ENCODE measurements at regions not wholly inside any gene's neighbourhood (a gene's known extent, or its start where the extent isn't known, plus 50 kb on each side); places are given as distances from the start of the nearest gene placed in this dataset.

DNA sequence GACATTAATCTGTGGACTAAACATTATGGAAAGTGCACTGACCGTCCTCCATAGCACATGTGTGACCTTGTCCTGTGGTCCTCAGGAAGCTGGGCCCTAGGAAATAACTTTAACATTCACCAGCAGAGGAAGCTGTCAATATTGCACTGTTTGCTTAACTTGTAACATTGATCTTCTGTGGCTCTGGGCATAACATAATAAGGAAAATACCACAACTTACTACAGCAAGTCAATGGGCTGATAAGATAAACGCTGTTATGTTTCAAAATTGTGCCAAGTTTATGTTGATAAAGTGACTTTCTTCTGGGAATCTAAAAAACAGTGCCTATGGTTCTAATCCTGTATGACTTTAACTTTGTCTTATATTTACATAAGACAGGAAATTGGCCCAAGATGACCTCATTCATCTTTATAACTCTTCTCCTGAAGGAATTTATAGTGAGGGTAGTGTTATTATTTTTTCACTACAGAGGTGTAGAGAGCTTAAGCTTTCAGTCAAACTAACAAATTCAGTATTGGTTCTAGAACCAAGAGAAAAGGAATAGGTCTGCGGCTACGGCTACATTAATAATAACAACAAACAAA lies 113.7 kb upstream of the MAP4K3 start:
- TF ChIP-seq POLR2A (IDR thresholded peaks at IDR 0.05) (no peak), EP300 (IDR thresholded peaks at IDR 0.05) (no peak), POLR2AphosphoS5 (IDR thresholded peaks at IDR 0.05) (peak in 2 of 3 donors; percentile 45 to 51)
- TF ChIP-seq, protein P1, sequence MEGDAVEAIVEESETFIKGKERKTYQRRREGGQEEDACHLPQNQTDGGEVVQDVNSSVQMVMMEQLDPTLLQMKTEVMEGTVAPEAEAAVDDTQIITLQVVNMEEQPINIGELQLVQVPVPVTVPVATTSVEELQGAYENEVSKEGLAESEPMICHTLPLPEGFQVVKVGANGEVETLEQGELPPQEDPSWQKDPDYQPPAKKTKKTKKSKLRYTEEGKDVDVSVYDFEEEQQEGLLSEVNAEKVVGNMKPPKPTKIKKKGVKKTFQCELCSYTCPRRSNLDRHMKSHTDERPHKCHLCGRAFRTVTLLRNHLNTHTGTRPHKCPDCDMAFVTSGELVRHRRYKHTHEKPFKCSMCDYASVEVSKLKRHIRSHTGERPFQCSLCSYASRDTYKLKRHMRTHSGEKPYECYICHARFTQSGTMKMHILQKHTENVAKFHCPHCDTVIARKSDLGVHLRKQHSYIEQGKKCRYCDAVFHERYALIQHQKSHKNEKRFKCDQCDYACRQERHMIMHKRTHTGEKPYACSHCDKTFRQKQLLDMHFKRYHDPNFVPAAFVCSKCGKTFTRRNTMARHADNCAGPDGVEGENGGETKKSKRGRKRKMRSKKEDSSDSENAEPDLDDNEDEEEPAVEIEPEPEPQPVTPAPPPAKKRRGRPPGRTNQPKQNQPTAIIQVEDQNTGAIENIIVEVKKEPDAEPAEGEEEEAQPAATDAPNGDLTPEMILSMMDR (IDR thresholded peaks at IDR 0.05): peak in 1 of 7 experiments; percentile 7
- no peaks in the 10 kb centered on the region for H3K27me3 ChIP-seq
- WGBS, 5 donors: 28 to 56% (median 33%) methylated on average over 4 of the region's 4 CpGs
- no peak overlapping the region for H3K4me3 ChIP-seq
- DNase-seq: peak in 1 of 2 donors; percentile 26
- H3K9me3 ChIP-seq: no peaks in the 10 kb centered on the region
- peaks cover 0 to 27% (median 17%) of the 10 kb centered on the region in 4 donors for H3K4me1 ChIP-seq
- intact Hi-C loops (cut with DNase I; ENCODE audit: low total_unique reads): no loop called here
- no peaks in the 10 kb centered on the region for H3K36me3 ChIP-seq
- no peak overlapping the region for H3K27ac ChIP-seq

DNA sequence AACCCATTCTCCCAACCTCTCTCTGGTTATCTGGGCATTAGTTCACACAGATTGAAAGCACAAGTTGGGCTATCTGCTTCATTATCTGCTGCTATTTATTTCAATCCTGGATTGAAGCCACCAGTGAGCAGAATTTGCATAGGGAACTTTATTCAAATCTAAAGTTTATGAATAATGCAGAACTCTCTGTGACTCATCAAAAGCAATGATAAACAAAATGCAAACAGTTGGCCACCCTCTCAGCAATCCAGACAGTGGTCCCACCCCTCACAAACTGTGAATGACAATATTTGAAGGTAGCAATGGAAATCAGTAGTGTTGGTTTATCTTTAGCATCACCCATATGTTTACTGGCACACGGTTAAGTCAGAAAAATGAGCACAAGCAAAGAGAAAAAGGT lies 106.8 kb upstream of the TMEM178A start:
- H3K36me3 ChIP-seq: no peaks in the 10 kb centered on the region
- DNase-seq: no peak
- no peaks in the 10 kb centered on the region for H3K27me3 ChIP-seq
- no peaks in the 10 kb centered on the region for H3K4me1 ChIP-seq
- TF ChIP-seq, protein P1 (IDR thresholded peaks at IDR 0.05): no peak
- no peak for TF ChIP-seq POLR2A (IDR thresholded peaks at IDR 0.05)
- TF ChIP-seq POLR2AphosphoS5 (IDR thresholded peaks at IDR 0.05): no peak
- no peak for TF ChIP-seq EP300 (IDR thresholded peaks at IDR 0.05)
- H3K9me3 ChIP-seq: peaks cover 13 to 25% (median 16%) of the 10 kb centered on the region in 4 donors
- no peak overlapping the region for H3K4me3 ChIP-seq
- H3K27ac ChIP-seq: no peak overlapping the region
- intact Hi-C loops (cut with DNase I; ENCODE audit: low total_unique reads): no loop called here
- 59 to 70% (median 64%) methylated on average over 1 of the region's 1 CpG for WGBS, 5 donors

DNA sequence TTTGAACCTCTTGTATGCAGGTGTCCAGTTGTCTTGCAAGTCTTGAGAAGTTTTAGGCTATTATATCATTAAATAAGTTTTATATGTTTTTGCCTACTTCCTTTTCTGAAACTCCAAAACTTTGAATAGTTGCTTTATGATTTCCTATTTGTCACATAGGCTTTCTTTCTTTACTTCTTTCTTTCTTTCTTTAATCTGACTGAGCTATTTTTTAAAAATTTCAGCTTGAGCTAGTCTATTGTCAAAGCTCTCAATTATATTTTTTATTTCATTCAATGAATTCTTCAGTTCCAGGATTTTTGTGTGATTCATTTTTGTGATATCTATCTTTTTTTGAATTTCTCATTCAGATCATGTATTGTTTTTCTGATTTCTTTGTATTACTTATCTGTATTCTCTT lies 102.1 kb upstream of the TMEM178A start:
- TF ChIP-seq, protein P1 (IDR thresholded peaks at IDR 0.05): no peak
- TF ChIP-seq POLR2A (IDR thresholded peaks at IDR 0.05): no peak
- no peak for TF ChIP-seq POLR2AphosphoS5 (IDR thresholded peaks at IDR 0.05)
- Histone ChIP-seq H3K27ac (no peak overlapping the region), H3K4me3 (no peak overlapping the region), H3K4me1 (peaks cover 0 to 10% (median 3%) of the 10 kb centered on the region in 4 donors), H3K27me3 (no peaks in the 10 kb centered on the region), H3K36me3 (no peaks in the 10 kb centered on the region), H3K9me3 (peaks cover 20 to 34% (median 23%) of the 10 kb centered on the region in 4 donors)
- intact Hi-C loops (cut with DNase I; ENCODE audit: low total_unique reads): no loop called here
- DNase-seq: no peak

DNA sequence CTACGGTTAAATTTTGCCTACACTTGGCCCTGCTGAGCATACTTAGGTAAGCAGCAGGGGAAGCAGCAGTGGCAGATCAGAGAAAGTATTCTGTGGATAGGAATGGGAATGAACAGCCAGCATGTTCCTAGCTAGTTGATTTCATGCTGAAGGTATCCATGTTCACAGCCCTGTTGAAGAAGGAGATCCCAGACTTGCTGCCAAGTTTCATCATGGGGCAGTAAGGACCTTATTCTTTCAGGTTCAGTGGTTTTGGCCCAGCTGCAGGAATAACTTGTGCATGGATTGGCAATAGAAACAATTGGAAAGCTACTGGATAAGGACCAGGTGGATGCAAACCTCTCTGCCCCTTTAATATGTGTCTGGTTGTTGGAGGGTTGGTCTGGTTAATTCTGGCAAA lies 98.2 kb upstream of the TMEM178A start:
- intact Hi-C loops (cut with DNase I; ENCODE audit: low total_unique reads): no loop called here

More for the DNA sequence above, 98.2 kb upstream of the TMEM178A start:
- no peaks in the 10 kb centered on the region for H3K27me3 ChIP-seq
- H3K4me1 ChIP-seq: peaks cover 0 to 47% (median 29%) of the 10 kb centered on the region in 4 donors
- H3K27ac ChIP-seq: peak overlapping the region in 2 of 5 donors; percentile 1 to 79
- no peaks in the 10 kb centered on the region for H3K36me3 ChIP-seq
- no peak for DNase-seq
- WGBS, 5 donors: 71 to 100% (median 100%) methylated on average over 1 of the region's 1 CpG
- TF ChIP-seq, protein P1 (IDR thresholded peaks at IDR 0.05): no peak
- TF ChIP-seq EP300 (IDR thresholded peaks at IDR 0.05) (no peak), POLR2A (IDR thresholded peaks at IDR 0.05) (no peak)
- H3K4me3 ChIP-seq: no peak overlapping the region
- H3K9me3 ChIP-seq: peaks cover 17 to 23% (median 19%) of the 10 kb centered on the region in 4 donors

Measured in stomach (tissue), 8 donors.